Omental fat pad (tissue), 3 donors: ENCODE measurements at regions not wholly inside any gene's neighbourhood (a gene's known extent, or its start where the extent isn't known, plus 50 kb on each side); places are given as distances from the start of the nearest gene placed in this dataset.

ENCODE experiments used
- ATAC-seq: fragments of 150-250 bp; one replicate; pipeline ENCODE4 v1.9.1; 2016; ENCODE audit warnings: mild to moderate bottlenecking, moderate library complexity; ENCODE audit not compliant: low FRiP score
- DNase-seq: peaks from one replicate; pipeline ENCODE4 v3.0.0-alpha.2; 2019; ENCODE audit warnings: low spot score
- CTCF ChIP-seq, 3 donors: fragments of 450-650 bp; IDR thresholded peaks; one replicate each; pipeline ENCODE4 v1.5.1; 2016 to 2017; ENCODE audit warnings: antibody characterized with exemption in 3 of 3, mild to moderate bottlenecking in 3 of 3, moderate library complexity in 2 of 3

- ATAC-seq (no peak), DNase-seq (no peak)
- TF ChIP-seq CTCF (IDR thresholded peaks at IDR 0.05) = no peak
These were observed 456.1 kb downstream of the DNAH5 start for GRCh38 chr5:13488254-13488931.

- ATAC-seq = no peak
- no peak for TF ChIP-seq CTCF (IDR thresholded peaks at IDR 0.05)
These were observed 463.7 kb downstream of the DNAH5 start for GRCh38 chr5:13480834-13481233.

GRCh38 chr5:13478831-13479465 is 465.5 kb downstream of the DNAH5 start:
- DNase-seq = no peak
- no peak for TF ChIP-seq CTCF (IDR thresholded peaks at IDR 0.05)
- no peak for ATAC-seq

More at GRCh38 chr5:13480834-13481233, 463.7 kb downstream of the DNAH5 start:
- DNase-seq = no peak

- ATAC-seq = no peak
These were observed 467.3 kb downstream of the DNAH5 start for GRCh38 chr5:13477118-13477737.

DNA sequence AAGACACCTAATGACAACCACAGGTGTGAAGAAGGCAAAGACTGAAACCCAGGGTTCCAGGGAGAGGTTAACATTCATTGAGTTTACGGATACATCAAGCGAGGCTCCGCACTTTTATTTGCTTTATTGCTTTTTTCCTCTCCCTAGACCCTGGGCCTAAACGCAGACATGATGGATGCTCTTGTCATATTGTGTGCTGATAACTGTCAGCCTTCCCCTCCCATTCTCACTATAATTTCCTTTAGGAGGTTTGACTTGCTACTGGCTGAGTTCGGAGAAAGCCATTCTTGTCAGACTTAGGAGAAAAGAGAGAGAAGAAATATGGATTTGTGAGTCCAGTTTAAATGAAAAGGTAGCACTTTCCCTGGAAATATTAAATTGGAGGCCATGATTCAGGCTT is 471.6 kb downstream of the DNAH5 start:
- no peak for TF ChIP-seq CTCF (IDR thresholded peaks at IDR 0.05)
- ATAC-seq (no peak), DNase-seq (no peak)

More at GRCh38 chr5:13477118-13477737, 467.3 kb downstream of the DNAH5 start:
- no peak for TF ChIP-seq CTCF (IDR thresholded peaks at IDR 0.05)
- DNase-seq = no peak

GRCh38 chr5:13470975-13471374 is 473.5 kb downstream of the DNAH5 start:
- TF ChIP-seq CTCF (IDR thresholded peaks at IDR 0.05) = no peak
- DNase-seq (no peak), ATAC-seq (no peak)
